Head of caudate nucleus (tissue), 42 donors: ENCODE measurements at regions not wholly inside any gene's neighbourhood (a gene's known extent, or its start where the extent isn't known, plus 50 kb on each side); places are given as distances from the start of the nearest gene placed in this dataset.

ENCODE experiments used
- DNase-seq, 42 donors: peaks; one replicate each; pipeline versions ENCODE4 v3.0.0 to v3.0.0-alpha.2; 2020 to 2021; ENCODE audit warnings: mixed read lengths in 7 of 42
- intact Hi-C: fragments of 100-400 bp; cut with DNase I; formaldehyde crosslinking; loops from one replicate; pipeline ENCODE4 v1.15.0; 2022

DNA sequence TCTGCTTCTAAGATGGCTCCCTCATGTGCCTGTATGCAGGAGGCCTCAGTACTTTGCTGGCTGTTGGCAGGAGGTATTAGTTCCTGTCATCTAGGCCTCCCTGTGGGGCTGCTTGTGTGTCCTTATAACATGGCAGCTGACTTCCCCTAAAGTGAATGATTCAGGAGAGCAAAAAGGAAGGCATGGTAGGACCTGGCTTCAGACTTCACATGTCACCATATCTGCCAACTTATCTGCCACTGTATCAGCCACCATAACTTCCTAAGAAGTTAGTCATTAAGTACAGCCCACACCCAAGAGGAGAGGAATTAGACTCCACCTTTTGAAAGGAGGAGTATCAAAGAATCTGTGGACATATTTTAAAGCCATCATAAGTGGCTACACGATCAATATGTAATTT, 122.5 kb downstream of the UCHL1 start:
- intact Hi-C loops: no loop called here
- DNase-seq: peak in 1 of 42 donors; percentile 31

DNA sequence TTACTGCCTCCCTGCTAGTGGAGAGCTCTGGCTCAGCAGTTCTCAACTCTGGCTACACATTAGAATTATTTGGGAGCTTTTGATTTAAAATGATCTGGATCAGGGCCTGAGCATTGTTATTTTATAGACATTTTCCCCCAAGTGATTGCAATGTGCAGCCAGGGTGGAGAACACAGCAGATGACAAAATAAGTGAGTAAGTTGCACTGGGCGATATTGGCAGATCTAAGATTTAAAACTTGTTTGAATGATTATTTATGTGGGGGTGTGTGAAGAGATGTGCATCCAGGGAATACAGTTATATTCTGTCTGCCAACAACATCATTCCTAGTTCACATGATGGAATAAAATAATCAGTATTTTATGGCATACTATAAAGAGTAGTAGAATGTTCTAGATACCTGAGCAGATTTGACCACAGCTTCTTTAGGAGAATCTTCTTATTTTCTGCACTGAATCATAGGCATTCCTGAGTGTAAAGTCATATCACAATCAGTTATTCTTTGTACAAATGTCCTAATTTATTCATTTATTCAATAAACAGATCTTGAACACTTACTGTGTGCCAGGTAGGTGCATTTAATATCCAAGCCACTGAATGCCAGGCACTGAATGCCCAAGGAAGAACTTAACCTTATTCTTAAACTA, 123.9 kb downstream of the UCHL1 start:
- no peak for DNase-seq
- intact Hi-C loops: no loop called here

DNA sequence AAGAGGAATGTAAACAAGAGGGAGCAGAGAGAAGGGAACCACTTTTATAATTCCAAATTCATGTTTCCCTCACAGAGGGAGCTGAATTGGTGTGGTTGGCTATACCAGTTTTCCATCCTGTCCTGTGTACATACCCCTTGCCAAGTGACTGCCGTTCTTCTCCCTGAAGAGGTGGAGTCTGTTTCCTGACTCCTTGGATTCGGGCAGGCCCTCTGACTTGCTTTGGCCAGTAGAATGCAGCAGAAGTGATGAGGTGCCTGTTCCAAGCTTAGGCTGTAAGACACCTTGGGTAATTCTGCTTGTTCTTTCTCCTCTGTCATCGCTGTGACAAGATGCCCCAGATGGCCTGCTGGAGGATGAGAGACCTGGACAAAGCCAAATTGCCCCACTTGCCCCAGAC, 124.7 kb downstream of the UCHL1 start:
- intact Hi-C loops: no loop called here
- peak in 1 of 42 donors; percentile 40 for DNase-seq

DNA sequence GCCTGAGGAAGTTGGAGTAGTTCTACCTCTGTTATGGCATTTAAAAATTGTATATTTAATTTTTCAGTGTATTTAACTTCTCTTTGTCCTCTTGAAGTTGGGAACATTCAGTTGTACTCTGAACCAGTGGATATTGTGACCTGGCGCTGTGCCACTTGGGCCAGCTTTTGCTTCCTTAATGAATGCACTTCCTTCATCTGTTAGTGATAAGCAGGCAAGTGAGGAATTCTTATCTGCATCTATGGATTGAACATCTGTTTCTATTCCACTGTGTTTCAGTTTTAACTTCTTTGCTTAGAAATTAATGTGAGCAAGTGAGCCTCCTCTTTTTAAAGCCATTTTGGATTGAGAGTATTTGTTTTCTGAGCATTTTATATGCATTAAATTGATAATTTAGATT, 128.3 kb downstream of the UCHL1 start:
- intact Hi-C loops: no loop called here
- DNase-seq: peak in 39 of 42 donors; percentile 33 to 85 (median 62)

DNA sequence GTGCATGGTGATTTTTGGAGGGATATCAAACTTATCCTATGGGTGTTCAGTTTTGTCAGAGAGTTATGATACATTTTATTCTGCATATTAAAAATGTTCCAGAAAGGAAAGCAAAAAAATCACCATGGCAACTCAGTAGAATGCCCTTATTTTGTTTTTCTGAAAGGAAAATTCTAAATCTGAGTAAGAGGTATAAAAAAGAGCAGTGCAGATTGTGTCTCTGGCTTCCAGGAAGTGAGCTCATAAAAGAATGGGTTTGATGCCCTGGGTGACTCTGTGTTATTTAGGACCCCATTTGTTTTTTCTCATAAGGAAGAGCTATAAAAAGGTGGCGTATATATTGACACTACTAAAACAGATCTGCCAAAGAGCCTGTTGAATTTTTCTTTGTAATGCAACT, 128.8 kb downstream of the UCHL1 start:
- intact Hi-C loops: no loop called here
- DNase-seq: no peak

DNA sequence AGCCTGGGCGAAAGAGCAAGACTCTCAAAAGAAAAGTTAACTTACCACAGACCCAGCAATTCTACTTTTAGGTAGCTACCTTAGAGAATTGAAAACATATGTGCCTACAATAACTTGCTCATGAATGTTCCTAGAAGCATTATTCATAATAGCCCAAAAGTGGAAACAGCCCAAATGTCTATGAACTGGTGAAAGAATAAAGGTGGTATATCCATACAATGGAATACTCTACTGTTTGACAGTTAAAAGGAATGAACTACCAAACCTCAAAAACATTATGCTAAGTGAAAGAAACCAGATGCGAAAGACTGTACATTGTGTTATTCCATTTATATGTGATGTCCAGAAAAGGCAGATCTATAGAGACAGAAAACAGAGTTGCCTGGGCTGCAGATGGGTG, 131.4 kb downstream of the UCHL1 start:
- no peak for DNase-seq
- intact Hi-C loops: no loop called here

DNA sequence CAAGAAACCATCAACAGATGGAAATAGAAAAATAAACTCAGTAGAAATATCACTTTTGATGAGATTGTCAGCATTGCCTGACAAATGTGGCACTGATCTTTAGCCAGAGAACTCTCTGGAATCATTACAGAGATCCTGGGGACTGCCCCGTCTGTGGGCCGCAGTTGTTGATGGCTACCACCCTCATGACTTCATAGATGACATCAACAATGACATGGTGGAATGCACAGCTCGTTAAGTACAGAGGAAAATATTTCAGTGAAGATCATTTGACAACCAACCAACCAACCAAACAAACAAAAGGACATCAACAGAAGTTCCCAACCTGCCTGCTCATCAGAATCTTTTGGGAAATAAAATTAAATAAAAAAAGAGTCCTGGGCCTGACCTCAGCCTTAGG, 132.6 kb downstream of the UCHL1 start:
- no peak for DNase-seq
- intact Hi-C loops: no loop called here

DNA sequence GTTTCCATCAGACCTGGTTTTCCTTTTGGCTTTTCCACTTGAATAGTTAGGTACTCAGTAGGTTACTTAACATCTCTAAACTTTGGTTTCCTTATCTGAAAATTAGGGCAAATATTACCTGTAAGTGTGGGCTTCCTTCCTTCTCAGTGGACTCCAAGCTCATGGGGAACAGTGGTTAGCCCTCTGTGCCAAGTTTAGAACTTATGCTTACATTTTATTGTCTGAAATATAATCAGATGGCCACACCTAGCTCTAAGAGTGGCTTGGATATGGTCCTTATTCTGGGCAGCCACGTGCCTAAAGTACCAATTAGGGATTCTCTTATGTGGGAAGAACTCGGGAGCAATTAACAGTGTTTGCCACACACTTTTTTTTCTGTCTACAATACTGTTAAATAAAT, 133.9 kb downstream of the UCHL1 start:
- DNase-seq: no peak
- intact Hi-C loops: no loop called here

DNA sequence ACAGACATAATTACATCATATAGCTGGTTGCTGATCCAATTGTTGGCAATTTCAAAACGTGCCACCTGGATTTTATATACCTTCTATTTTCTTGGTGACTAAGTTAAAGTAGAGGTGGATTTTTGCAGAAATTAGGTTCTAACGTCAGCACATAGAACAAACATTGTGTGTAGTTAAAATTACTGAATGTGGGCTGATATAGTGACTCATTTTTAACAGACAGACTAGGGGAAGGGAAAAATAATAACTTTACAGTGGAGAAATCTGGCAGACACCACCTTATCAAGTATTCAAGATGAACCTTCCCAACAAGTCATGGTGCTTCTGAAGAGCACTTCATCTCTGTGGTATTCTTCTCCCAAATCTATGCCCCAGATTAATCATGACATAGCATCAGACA, 134.5 kb downstream of the UCHL1 start:
- DNase-seq: no peak
- intact Hi-C loops: no loop called here

DNA sequence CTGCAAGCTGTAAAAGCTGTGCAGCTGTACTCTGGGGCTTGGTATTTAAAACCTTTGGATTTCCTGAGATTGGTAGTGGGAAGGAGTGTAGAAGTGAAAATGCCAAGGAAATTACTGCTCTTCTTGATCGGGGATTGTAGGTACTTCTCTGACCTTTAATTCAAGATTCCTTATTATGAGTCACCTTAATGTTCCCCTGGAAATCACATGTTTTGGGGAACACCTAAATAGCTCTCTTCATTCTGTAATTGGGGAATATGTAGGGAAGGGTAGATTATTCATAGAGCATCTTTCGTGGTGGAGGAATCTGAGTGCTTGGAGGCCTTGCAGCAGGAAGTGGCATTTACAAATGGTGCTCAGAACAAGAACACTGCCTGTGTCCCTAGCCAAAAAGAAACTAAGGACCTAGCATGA, 137.8 kb downstream of the UCHL1 start:
- intact Hi-C loops: no loop called here
- no peak for DNase-seq

DNA sequence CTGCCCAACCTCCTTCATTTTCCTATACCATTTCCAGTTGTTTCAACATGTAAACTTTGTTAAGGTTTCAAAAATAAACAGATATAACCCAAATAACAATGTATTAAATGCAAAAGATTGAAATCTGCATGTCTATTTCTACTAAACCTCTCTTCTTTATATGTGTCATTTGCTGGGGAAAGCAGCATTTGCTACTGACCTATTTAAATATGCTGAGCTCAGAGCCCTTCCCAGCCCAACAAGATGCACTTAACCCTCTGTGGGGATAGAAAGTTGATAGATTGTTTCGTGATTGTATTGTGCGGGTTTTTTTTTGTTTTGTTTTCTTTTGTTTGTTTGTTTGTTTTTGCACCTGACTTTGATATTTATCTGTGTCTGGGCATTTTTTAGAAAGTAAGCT, 139.5 kb downstream of the UCHL1 start:
- no peak for DNase-seq
- intact Hi-C loops: no loop called here

DNA sequence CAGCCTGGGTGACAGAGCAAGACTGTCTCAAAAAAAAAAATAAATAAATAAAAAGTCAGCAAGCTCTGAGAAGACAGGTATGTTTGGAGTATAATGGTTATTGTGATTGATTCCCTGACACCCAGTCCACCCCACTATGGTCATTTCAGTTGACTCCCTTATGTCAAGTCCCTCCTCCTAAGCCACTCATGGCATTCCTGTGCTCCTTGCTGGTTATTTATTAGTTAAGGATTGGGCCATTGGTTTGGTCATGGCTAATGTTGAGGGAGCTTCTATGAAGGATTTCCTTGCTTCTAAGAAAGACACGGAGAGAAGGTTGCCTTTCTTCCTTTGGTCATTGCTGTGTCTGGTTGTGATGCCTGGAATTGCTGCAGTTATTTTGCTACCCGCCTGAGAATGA, 140.1 kb downstream of the UCHL1 start:
- intact Hi-C loops: no loop called here
- no peak for DNase-seq

DNA sequence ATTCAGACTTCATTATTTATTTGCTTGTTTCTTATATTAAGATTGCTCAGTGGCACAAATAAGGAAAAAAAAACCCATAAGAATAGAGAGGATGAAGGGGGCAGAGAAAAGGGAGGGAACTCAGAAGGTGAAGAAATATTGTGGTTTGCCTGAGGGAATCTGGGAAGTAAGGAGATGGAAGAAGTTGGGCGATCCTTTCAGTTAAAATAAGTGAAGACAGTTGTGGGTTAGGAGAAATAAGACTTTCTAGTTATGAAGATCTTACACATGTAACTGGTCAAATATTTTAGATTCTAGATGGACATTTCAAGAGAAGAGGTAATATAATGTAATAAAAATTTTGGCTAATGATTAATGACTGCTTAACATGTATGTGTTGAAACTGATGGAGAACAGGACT, 138.7 kb upstream of the LIMCH1 start:
- DNase-seq: no peak
- intact Hi-C loops: no loop called here

DNA sequence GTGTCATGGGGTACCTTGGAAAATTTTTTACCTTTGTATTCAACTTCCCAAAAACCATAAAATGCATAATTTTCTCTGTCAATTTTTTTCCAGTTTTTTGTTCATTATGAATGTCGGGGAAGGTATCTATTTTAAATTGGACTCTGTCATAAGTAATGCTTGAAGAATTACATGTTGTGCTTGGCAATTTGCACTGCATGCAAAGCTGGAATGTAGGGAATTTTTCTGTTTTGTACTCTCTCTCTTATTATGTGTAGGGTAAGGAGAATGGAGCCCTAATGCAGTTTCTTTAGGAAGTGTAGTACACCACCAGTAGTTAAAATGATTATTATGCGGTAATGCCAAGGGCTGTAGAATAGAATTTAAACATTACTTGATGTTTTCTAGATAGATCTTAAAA, 137.7 kb upstream of the LIMCH1 start:
- DNase-seq: no peak
- intact Hi-C loops: no loop called here

DNA sequence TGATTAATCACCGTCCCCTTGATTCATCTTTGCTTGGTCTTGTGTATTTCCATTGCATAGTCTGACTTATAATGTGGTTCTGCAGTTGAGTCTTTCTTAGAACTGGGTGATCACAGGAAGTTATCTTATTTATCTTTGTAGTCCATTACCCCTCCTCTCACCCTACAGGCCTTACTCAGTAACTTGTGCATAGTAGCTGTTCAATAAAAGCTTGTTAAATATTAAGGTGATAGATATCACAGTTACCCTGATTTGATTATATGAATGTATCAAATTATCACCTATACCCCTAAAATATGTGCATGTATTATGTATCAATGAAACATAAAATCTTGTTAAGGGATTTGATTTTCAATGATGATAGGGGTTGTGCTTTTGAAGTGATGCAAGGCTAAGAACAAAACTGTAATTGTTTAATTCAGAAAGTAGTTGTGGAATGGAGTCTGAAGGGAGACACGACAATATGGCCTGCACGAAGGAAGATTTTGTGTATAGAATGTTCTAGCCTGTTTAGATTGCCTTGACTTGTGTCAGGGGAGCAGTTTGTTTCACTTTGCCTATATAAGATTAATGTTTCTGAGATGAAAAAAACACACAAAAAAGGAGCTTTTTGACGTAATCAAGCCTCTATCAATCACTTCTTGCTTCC, 132.4 kb upstream of the LIMCH1 start:
- intact Hi-C loops: no loop called here
- no peak for DNase-seq

DNA sequence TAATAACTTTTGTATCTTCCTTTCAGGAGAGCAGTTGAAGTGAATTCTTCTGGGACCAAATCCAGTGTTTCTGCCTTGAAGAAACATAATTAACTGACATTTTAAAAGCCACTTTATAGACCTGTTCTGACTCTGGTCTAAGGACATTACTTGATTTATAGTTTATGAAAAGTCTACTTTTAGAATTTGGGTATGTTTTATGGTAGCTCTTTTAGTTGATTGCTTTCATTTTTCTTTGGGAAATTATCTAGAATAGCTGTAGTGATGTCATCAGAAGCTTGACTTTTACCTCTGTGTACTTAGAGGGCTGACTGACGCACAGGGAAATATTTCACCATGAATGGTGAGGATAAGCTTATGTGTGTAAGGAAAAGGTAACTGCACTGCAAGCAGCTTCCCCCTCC, 131.8 kb upstream of the LIMCH1 start:
- no peak for DNase-seq
- intact Hi-C loops: no loop called here

DNA sequence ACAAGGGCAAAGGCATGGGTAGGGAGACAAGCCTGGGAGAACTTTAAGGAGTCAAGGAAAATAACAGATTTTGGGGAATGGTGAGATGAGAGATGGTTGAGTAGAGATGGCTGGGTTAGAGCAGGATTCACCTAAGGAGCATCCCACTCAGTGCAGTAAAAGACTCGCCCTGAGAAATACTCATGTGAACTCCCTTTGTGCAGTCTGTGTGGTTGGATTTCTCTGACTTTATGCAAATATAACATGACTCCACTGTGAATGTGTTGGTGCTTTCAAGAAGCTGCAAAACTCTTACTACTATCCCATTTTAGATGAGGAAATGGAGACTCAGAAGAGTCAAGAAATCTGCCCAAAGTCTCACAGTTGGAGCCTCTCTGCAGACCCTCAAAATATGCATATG, 129.8 kb upstream of the LIMCH1 start:
- intact Hi-C loops: no loop called here
- no peak for DNase-seq

DNA sequence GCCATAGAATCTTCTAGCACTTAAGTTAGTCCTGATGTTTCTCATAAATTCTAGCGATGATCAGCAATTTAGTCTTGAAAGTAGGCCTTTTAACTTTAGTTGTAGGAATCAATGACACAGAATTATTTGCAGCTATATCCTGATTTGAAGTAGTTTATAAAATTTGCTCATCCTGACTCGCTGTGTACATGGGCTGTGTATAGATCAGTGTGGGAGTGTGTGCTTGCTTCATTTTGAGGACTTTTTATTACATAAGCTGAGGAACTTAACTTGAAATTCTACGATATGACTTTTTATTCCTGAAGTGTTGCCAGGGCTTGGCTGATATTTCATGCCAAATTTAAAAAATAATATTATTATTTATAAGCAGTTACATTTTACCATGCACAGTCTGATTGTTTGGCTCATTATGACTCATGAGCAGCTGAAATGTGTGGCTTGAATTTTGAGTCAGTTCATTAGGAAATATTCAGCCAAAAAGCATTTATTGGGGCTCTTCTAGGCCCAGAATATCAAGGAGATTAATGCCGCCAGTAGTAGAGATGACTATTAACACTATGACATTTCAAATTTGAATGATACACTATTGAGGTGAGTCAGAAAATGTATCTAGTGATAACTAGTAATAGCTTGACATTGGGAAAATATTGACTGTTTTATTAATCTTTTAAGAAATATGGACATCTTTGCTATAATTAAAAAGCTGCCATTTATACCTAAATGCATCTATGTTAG, 128.9 kb upstream of the LIMCH1 start:
- intact Hi-C loops: no loop called here
- DNase-seq: no peak

DNA sequence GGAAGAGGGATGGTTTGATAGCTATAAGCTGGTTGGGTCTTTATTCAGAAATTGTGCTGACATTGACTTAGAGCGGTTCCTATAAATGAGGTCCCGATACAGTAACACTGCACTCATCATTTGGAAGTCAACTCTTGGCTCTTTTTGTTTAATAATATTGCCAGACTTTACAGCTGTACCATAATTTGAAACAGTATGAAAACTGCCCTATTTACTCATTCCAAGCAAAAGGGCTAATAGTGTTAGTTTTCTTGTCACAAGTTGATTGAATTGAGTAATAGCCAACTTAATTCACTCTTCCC, 128.4 kb upstream of the LIMCH1 start:
- intact Hi-C loops: no loop called here
- DNase-seq: no peak

DNA sequence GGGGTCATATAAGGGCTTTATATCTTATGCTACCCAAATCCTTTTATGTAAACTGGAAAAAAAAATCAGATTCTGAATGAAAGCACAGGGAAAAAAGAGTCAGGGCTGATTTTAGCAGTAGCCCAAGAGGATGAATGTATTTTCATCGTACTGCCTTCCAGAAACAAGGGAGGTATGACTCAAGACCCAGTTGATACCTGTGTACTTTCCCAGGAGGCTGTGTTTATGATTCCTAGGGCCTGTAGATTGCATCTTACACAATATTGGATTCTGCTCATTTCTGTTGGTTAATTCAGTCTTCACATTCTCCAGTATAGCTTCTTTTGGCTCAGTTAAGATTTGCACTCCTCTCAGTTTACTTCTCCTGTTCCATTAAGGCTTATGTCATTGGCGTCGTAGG, 127.9 kb upstream of the LIMCH1 start:
- no peak for DNase-seq
- intact Hi-C loops: no loop called here
